Upper lobe of left lung (tissue), 4 donors: ENCODE measurements at regions not wholly inside any gene's neighbourhood (a gene's known extent, or its start where the extent isn't known, plus 50 kb on each side); places are given as distances from the start of the nearest gene placed in this dataset.

ENCODE experiments used
- EP300 ChIP-seq, 4 donors: sonication (generic); formaldehyde crosslinking; IDR thresholded peaks; one replicate each; pipeline ENCODE4 v1.5.1; 2017; ENCODE audit warnings: antibody characterized with exemption in 4 of 4, control low read depth in 2 of 4
- POLR2A ChIP-seq, 4 donors: fragments of 450-650 bp; IDR thresholded peaks; one replicate each; pipeline ENCODE4 v1.5.1; 2016 to 2017; ENCODE audit warnings: antibody characterized with exemption in 4 of 4, mild to moderate bottlenecking in 2 of 4
- POLR2AphosphoS5 ChIP-seq, 2 donors: sonication (generic); formaldehyde crosslinking; IDR thresholded peaks; one replicate each; pipeline ENCODE4 v1.5.1; 2017; ENCODE audit warnings: antibody characterized with exemption in 2 of 2
- TF ChIP-seq, protein P1 (sequence below), 6 experiments: fragments of 450-650 bp in 4 of 6; fragments of 200-600 bp in 2 of 6; sonication (generic) in 2 of 6; IDR thresholded peaks; one replicate each; pipeline ENCODE4 v1.5.1; 2016 to 2019; ENCODE audit warnings: antibody characterized with exemption in 6 of 6

GRCh38 chr1:195744256-195744655, 864.0 kb downstream of the KCNT2 start:
- TF ChIP-seq, protein P1, sequence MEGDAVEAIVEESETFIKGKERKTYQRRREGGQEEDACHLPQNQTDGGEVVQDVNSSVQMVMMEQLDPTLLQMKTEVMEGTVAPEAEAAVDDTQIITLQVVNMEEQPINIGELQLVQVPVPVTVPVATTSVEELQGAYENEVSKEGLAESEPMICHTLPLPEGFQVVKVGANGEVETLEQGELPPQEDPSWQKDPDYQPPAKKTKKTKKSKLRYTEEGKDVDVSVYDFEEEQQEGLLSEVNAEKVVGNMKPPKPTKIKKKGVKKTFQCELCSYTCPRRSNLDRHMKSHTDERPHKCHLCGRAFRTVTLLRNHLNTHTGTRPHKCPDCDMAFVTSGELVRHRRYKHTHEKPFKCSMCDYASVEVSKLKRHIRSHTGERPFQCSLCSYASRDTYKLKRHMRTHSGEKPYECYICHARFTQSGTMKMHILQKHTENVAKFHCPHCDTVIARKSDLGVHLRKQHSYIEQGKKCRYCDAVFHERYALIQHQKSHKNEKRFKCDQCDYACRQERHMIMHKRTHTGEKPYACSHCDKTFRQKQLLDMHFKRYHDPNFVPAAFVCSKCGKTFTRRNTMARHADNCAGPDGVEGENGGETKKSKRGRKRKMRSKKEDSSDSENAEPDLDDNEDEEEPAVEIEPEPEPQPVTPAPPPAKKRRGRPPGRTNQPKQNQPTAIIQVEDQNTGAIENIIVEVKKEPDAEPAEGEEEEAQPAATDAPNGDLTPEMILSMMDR (IDR thresholded peaks at IDR 0.05) = no peak
- no peak for TF ChIP-seq EP300 (IDR thresholded peaks at IDR 0.05)
- TF ChIP-seq POLR2A (IDR thresholded peaks at IDR 0.05) = no peak
- TF ChIP-seq POLR2AphosphoS5 (IDR thresholded peaks at IDR 0.05) = no peak
